ENCODE measurements at regions not wholly inside any gene's neighbourhood (a gene's known extent, or its start where the extent isn't known, plus 50 kb on each side); places are given as distances from the start of the nearest gene placed in this dataset.

GRCh38 chr13:90177512-90177911 lies 1170.0 kb upstream of the MIR17HG start:
- Histone ChIP-seq H3K36me3 (ENCODE audit: insufficient read depth, low read depth, low read length) (no peaks in the 10 kb centered on the region), H3K27ac (ENCODE audit: low read length) (no peak overlapping the region), H3K4me3 (ENCODE audit: low read length) (no peak overlapping the region), H3K27me3 (ENCODE audit: insufficient read depth, low read length) (no peaks in the 10 kb centered on the region), H3K9ac (ENCODE audit: low read depth, low read length) (no peak overlapping the region), H3K4me1 (ENCODE audit: insufficient read depth, low read length) (no peaks in the 10 kb centered on the region), H3K9me3 (ENCODE audit: insufficient read depth, low read depth, low read length) (no peaks in the 10 kb centered on the region)

GRCh38 chr13:90184355-90184754 lies 1163.1 kb upstream of the MIR17HG start:
- H3K4me1 ChIP-seq (ENCODE audit: insufficient read depth, low read length), result no peaks in the 10 kb centered on the region
- H3K36me3 ChIP-seq (ENCODE audit: insufficient read depth, low read depth, low read length), result no peaks in the 10 kb centered on the region
- H3K27ac ChIP-seq (ENCODE audit: low read length), result no peak overlapping the region
- no peaks in the 10 kb centered on the region for H3K9me3 ChIP-seq (ENCODE audit: insufficient read depth, low read depth, low read length)
- no peak overlapping the region for H3K4me3 ChIP-seq (ENCODE audit: low read length)
- H3K27me3 ChIP-seq (ENCODE audit: insufficient read depth, low read length), result no peaks in the 10 kb centered on the region
- H3K9ac ChIP-seq (ENCODE audit: low read depth, low read length), result no peak overlapping the region

GRCh38 chr13:90185734-90186133 lies 1161.8 kb upstream of the MIR17HG start:
- Histone ChIP-seq H3K4me1 (ENCODE audit: insufficient read depth, low read length) (no peaks in the 10 kb centered on the region), H3K27ac (ENCODE audit: low read length) (no peak overlapping the region)

GRCh38 chr13:90187478-90188350 lies 1159.8 kb upstream of the MIR17HG start:
- H3K27ac ChIP-seq (ENCODE audit: low read length), result no peak overlapping the region
- H3K36me3 ChIP-seq (ENCODE audit: insufficient read depth, low read depth, low read length), result no peaks in the 10 kb centered on the region
- no peak overlapping the region for H3K4me3 ChIP-seq (ENCODE audit: low read length)
- no peaks in the 10 kb centered on the region for H3K9me3 ChIP-seq (ENCODE audit: insufficient read depth, low read depth, low read length)
- no peaks in the 10 kb centered on the region for H3K27me3 ChIP-seq (ENCODE audit: insufficient read depth, low read length)
- no peaks in the 10 kb centered on the region for H3K4me1 ChIP-seq (ENCODE audit: insufficient read depth, low read length)
- no peak overlapping the region for H3K9ac ChIP-seq (ENCODE audit: low read depth, low read length)

More at GRCh38 chr13:90185734-90186133, 1161.8 kb upstream of the MIR17HG start:
- H3K9me3 ChIP-seq (ENCODE audit: insufficient read depth, low read depth, low read length), result no peaks in the 10 kb centered on the region
- H3K27me3 ChIP-seq (ENCODE audit: insufficient read depth, low read length), result no peaks in the 10 kb centered on the region
- H3K9ac ChIP-seq (ENCODE audit: low read depth, low read length), result no peak overlapping the region
- H3K4me3 ChIP-seq (ENCODE audit: low read length), result no peak overlapping the region
- H3K36me3 ChIP-seq (ENCODE audit: insufficient read depth, low read depth, low read length), result no peaks in the 10 kb centered on the region

- H3K4me3 ChIP-seq (ENCODE audit: low read length), result no peak overlapping the region
Measured at GRCh38 chr13:90188351-90188636, 1159.2 kb upstream of the MIR17HG start.

GRCh38 chr13:90197722-90198121 lies 1149.8 kb upstream of the MIR17HG start:
- H3K27me3 ChIP-seq (ENCODE audit: insufficient read depth, low read length), result no peaks in the 10 kb centered on the region
- no peaks in the 10 kb centered on the region for H3K4me1 ChIP-seq (ENCODE audit: insufficient read depth, low read length)
- no peak overlapping the region for H3K9ac ChIP-seq (ENCODE audit: low read depth, low read length)
- no peak overlapping the region for H3K4me3 ChIP-seq (ENCODE audit: low read length)
- no peaks in the 10 kb centered on the region for H3K36me3 ChIP-seq (ENCODE audit: insufficient read depth, low read depth, low read length)
- no peaks in the 10 kb centered on the region for H3K9me3 ChIP-seq (ENCODE audit: insufficient read depth, low read depth, low read length)
- H3K27ac ChIP-seq (ENCODE audit: low read length), result no peak overlapping the region

More at GRCh38 chr13:90188351-90188636, 1159.2 kb upstream of the MIR17HG start:
- no peaks in the 10 kb centered on the region for H3K4me1 ChIP-seq (ENCODE audit: insufficient read depth, low read length)
- H3K9ac ChIP-seq (ENCODE audit: low read depth, low read length), result no peak overlapping the region
- H3K27me3 ChIP-seq (ENCODE audit: insufficient read depth, low read length), result no peaks in the 10 kb centered on the region
- H3K9me3 ChIP-seq (ENCODE audit: insufficient read depth, low read depth, low read length), result no peaks in the 10 kb centered on the region
- no peak overlapping the region for H3K27ac ChIP-seq (ENCODE audit: low read length)
- H3K36me3 ChIP-seq (ENCODE audit: insufficient read depth, low read depth, low read length), result no peaks in the 10 kb centered on the region

GRCh38 chr13:90201202-90201601 lies 1146.3 kb upstream of the MIR17HG start:
- H3K4me1 ChIP-seq (ENCODE audit: insufficient read depth, low read length), result no peaks in the 10 kb centered on the region
- no peak overlapping the region for H3K9ac ChIP-seq (ENCODE audit: low read depth, low read length)
- H3K36me3 ChIP-seq (ENCODE audit: insufficient read depth, low read depth, low read length), result no peaks in the 10 kb centered on the region
- H3K9me3 ChIP-seq (ENCODE audit: insufficient read depth, low read depth, low read length), result no peaks in the 10 kb centered on the region
- H3K4me3 ChIP-seq (ENCODE audit: low read length), result no peak overlapping the region
- H3K27ac ChIP-seq (ENCODE audit: low read length), result no peak overlapping the region
- no peaks in the 10 kb centered on the region for H3K27me3 ChIP-seq (ENCODE audit: insufficient read depth, low read length)

- Histone ChIP-seq H3K27ac (ENCODE audit: low read length) (no peak overlapping the region), H3K36me3 (ENCODE audit: insufficient read depth, low read depth, low read length) (no peaks in the 10 kb centered on the region), H3K27me3 (ENCODE audit: insufficient read depth, low read length) (no peaks in the 10 kb centered on the region), H3K9ac (ENCODE audit: low read depth, low read length) (no peak overlapping the region), H3K4me1 (ENCODE audit: insufficient read depth, low read length) (no peaks in the 10 kb centered on the region), H3K4me3 (ENCODE audit: low read length) (no peak overlapping the region), H3K9me3 (ENCODE audit: insufficient read depth, low read depth, low read length) (no peaks in the 10 kb centered on the region)
Measured at GRCh38 chr13:90201676-90202460, 1145.6 kb upstream of the MIR17HG start.

GRCh38 chr13:90205081-90205480 lies 1142.4 kb upstream of the MIR17HG start:
- H3K9ac ChIP-seq (ENCODE audit: low read depth, low read length), result no peak overlapping the region
- no peak overlapping the region for H3K27ac ChIP-seq (ENCODE audit: low read length)
- H3K9me3 ChIP-seq (ENCODE audit: insufficient read depth, low read depth, low read length), result no peaks in the 10 kb centered on the region
- H3K4me1 ChIP-seq (ENCODE audit: insufficient read depth, low read length), result no peaks in the 10 kb centered on the region
- no peak overlapping the region for H3K4me3 ChIP-seq (ENCODE audit: low read length)
- no peaks in the 10 kb centered on the region for H3K27me3 ChIP-seq (ENCODE audit: insufficient read depth, low read length)
- no peaks in the 10 kb centered on the region for H3K36me3 ChIP-seq (ENCODE audit: insufficient read depth, low read depth, low read length)

- Histone ChIP-seq H3K9ac (ENCODE audit: low read depth, low read length) (no peak overlapping the region), H3K36me3 (ENCODE audit: insufficient read depth, low read depth, low read length) (no peaks in the 10 kb centered on the region), H3K27ac (ENCODE audit: low read length) (no peak overlapping the region), H3K4me3 (ENCODE audit: low read length) (no peak overlapping the region), H3K27me3 (ENCODE audit: insufficient read depth, low read length) (no peaks in the 10 kb centered on the region), H3K4me1 (ENCODE audit: insufficient read depth, low read length) (no peaks in the 10 kb centered on the region), H3K9me3 (ENCODE audit: insufficient read depth, low read depth, low read length) (no peaks in the 10 kb centered on the region)
Measured at GRCh38 chr13:90205911-90206310, 1141.6 kb upstream of the MIR17HG start.

GRCh38 chr13:90217275-90217674 lies 1130.2 kb upstream of the MIR17HG start:
- Histone ChIP-seq H3K9me3 (ENCODE audit: insufficient read depth, low read depth, low read length) (no peaks in the 10 kb centered on the region; the same call in none of the 2 replicates), H3K9ac (ENCODE audit: low read depth, low read length) (no peak overlapping the region), H3K4me1 (ENCODE audit: insufficient read depth, low read length) (no peaks in the 10 kb centered on the region), H3K27ac (ENCODE audit: low read length) (no peak overlapping the region), H3K27me3 (ENCODE audit: insufficient read depth, low read length) (no peaks in the 10 kb centered on the region), H3K4me3 (ENCODE audit: low read length) (no peak overlapping the region), H3K36me3 (ENCODE audit: insufficient read depth, low read depth, low read length) (no peaks in the 10 kb centered on the region)

GRCh38 chr13:90222758-90223157 lies 1124.7 kb upstream of the MIR17HG start:
- no peaks in the 10 kb centered on the region for H3K36me3 ChIP-seq (ENCODE audit: insufficient read depth, low read depth, low read length)
- no peaks in the 10 kb centered on the region for H3K27me3 ChIP-seq (ENCODE audit: insufficient read depth, low read length)

More at GRCh38 chr13:90222758-90223157, 1124.7 kb upstream of the MIR17HG start:
- Histone ChIP-seq H3K9ac (ENCODE audit: low read depth, low read length) (no peak overlapping the region), H3K9me3 (ENCODE audit: insufficient read depth, low read depth, low read length) (no peaks in the 10 kb centered on the region; the same call in 1 of the 2 replicates), H3K4me3 (ENCODE audit: low read length) (no peak overlapping the region), H3K4me1 (ENCODE audit: insufficient read depth, low read length) (no peaks in the 10 kb centered on the region), H3K27ac (ENCODE audit: low read length) (no peak overlapping the region)
